Endothelial cell of hepatic sinusoid (primary cell): ENCODE measurements at regions not wholly inside any gene's neighbourhood (a gene's known extent, or its start where the extent isn't known, plus 50 kb on each side); places are given as distances from the start of the nearest gene placed in this dataset.

Experiments
- in situ Hi-C: cut with HindIII; loops from 2 replicates; pipeline ENCODE4 v1.10.0; 2017; ENCODE audit warnings: low sequenced_read_pairs

DNA sequence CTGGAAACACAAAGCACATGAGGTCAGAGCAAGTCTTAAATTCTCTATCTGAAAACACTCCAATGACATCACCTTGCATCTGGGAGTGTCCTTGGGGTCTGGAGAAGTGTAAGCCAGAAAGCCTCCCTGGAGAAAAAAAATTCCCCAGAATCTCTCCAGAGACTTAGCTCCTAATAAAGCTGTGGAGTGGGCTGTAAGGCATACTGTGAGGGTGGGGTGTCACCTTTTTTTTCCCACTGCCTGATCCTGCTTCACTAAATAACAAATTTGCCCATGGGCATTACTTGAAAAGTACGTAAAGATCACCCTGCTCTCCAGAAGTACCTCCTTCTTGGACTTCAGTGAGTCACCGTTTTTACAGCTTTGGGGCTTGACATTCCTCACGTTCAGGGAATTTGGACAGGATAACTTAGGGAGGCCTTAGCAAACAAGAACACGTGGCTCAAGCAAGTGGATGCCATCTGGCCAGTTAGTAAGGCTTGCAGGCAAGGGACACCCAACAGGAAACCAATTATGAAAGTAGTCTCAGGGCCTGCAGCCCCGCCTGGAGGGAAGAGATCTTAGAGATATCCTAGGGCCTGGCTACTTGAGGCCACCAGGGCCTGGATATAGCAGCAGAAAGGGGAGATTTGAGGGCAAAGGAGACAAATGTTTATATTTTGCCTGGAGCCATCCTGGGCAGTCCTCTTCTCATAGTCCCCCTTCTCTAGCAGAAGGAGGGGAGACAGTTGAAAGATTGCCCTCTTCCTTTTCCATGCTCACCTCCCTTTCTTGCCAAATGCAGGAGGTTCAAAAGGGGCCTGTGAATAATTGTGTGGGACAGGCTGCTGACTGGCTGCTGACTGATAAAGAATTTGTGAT is 60.1 kb upstream of the PLAC1 start:
- in situ Hi-C loops: no loop called here

DNA sequence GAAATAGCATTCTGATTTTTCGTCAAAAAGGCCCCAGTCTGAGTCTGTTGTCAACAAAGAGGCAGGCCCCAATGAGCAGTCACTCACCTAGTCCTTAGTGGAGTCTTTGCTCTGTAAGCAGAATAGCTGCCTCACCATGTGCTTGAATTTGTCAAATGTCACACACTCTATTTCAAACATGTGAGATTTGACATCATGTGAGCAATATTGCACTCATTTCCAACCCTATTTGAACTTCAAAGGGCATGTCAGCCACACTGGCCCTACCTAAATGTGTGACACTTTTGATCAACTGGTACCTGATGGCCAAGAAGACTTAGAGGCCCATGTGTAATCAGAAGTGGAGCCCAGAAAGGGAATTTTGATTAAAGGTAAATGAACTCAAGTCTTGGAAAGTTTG is 59.4 kb upstream of the PLAC1 start:
- in situ Hi-C loops: no loop called here

DNA sequence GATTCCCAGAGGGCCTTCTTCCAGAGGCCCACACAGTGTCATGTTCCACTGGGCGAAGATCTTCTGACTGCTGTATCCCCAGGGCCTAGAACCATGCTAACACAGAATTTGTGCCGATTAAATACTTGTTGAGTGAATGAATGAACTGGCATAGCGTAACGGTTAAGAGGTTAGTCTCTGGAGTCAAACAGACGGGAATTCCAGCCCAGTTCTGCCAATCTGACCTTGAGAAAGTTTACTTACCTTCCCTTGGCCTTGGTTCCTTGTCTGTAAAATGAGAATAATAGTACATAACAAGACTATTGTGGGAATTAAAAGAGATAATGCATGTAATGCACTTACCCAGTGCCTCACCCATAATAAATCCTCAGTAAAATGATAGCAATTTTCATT is 58.3 kb upstream of the PLAC1 start:
- in situ Hi-C loops: no loop called here

DNA sequence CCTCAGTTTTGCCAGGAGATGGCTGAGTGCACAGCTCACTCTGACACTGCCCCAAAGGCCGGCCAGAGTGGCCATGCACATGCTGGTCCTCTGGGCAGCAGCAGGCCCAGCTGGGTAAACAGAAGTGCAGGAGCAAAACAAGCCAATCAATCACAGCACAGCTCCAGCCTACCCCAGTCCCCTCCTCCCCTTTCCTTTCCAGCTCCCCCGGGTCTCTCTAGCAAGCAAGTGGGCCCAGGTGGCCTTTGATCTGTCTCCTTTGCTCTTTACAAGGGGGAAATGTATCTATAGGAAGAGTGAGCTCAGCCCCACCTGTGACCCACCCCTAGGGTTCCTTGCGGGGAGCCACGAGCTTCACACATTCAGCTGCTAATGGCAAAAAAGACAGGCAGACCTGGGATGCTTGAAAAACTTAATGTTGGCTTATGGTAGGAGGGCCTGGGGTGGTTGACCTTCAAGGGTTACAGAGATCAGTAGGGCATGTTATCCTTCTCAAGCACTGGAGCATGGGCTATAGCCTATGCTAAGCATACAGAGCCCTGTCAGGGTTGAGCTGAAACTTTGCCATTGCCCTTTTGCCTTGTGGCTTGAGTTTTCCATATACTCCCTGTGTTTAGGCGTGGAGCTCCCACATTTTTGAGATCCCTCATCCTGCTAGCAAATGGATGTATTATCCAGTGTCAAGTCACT is 57.8 kb upstream of the PLAC1 start:
- in situ Hi-C loops: no loop called here

DNA sequence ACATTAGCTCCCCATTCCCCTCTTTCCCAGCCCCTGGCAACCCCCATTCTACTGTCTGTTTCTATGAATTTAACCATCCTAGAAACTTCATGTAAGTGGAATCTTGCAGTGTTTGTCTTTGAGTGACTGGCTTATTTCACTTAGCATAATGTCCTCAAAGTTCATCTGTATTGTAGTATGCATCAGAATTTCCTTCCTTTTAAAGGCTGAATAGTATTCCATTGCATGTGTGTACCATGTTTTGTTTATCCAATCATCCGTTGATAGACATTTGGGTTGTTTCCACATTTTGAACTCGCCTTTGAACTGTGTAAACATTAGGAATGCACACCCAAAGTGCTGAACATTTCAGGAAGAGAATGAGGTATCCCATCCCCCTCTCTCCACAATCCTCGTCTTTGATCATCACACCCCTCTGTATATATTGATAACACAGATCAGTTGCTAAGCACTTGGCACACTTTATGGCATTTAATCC is 56.4 kb upstream of the PLAC1 start:
- in situ Hi-C loops: no loop called here

DNA sequence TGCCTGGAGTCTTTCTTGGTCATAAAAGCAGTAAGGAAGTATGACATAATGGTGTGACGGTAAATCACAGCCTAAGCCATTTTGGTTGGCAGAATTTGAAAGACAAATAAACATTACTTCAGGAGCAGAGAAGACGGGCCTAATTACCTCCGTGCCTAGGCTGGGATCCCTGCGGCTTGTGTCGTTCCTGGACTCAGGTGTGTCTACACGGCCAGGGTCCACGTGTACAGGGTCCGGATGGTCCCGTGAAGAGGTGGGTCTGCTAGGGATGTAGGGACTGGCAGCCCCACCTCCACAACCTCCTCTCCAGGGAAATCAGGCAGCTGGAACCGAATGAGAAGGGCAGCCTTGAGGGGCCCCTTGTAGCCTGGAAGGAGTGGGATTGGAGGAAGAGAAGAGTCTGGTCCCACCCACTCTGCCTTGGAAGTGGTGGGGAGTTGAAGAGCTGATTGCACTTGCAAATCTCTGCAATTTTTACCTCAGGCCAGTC is 55.4 kb upstream of the PLAC1 start:
- in situ Hi-C loops: no loop called here

DNA sequence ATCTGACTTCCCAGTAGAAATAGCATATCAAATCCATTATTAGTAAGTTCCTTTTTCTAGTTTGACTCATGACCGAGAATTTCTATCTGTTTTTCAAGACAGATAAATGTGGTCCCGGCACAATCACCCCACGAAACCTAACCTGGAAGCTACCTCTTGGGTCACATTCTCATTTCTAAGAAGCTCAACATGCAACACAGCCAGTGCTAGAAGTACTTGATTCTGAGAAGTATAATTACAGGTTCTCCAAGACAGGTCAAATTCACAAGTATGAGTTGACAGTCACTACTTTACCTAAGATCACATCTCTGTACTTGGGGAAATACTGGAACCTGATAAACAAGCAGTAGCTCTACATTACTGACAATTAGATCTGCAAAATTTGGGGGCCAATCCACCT is 54.0 kb upstream of the PLAC1 start:
- in situ Hi-C loops: no loop called here

DNA sequence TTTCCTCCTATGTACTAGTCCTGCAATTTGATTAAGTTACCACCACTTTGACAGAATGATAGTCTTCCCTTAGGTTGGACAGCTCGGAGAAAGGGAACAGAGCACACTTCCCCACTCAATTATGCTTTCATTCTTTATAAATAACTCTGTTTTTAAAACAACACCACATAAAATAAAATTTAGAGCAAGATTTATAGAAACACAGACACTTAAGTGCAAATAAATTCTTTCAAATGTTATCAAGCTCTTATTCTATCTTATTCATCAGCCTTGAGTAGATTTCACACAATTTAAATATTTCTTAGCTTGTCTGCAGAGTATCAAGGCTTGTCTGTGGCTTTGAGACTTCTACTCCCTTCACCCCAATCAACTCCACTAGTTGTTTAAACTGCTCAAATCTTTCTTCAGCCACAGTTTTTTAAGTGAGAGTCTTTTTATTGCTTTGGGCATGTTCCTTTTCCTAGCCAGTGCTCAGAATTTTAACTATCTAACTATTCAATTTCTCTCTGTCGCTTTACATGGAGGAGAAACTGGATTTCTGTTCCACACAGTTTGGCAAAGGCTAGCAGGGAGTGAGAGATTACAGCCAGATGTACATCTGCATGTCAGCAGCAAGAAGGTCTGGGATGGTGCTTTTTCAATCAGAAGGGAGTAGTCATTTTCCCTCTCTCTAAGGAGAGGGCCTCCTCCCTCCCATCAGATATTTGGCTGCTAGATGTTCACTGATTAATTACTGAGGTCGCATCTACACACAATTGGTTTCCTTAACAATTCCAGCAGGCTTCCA is 53.1 kb upstream of the PLAC1 start:
- in situ Hi-C loops: no loop called here
